Adipocyte (in vitro differentiated cells): ENCODE measurements at regions not wholly inside any gene's neighbourhood (a gene's known extent, or its start where the extent isn't known, plus 50 kb on each side); places are given as distances from the start of the nearest gene placed in this dataset.
A peak's percentile ranks its signal among the peaks of the same experiment; 100 is the strongest.
"Not testable (repeated sequence)": the region's sequence is repeated elsewhere in the genome, so short reads cannot be mapped to it uniquely, and the experiment has no call there.

ENCODE experiments used
- DNase-seq: peaks from one replicate; pipeline ENCODE4 v3.0.0-alpha.2; 2015; ENCODE audit warnings: low read depth
- H3K27me3 ChIP-seq: replicated peaks from 2 replicates; pipeline ENCODE4 v1.7.0; 2013; ENCODE audit warnings: mild to moderate bottlenecking, low read length, moderate library complexity; ENCODE audit not compliant: control insufficient read depth, insufficient read depth
- H3K36me3 ChIP-seq: 2 replicates; pipeline ENCODE4 v1.7.0; 2013; ENCODE audit warnings: low read length, mild to moderate bottlenecking, moderate library complexity; ENCODE audit not compliant: control insufficient read depth, insufficient read depth, severe bottlenecking
- H3K4me1 ChIP-seq: 2 replicates; pipeline ENCODE4 v1.7.0; 2013; ENCODE audit warnings: mild to moderate bottlenecking, low read length, moderate library complexity; ENCODE audit not compliant: control insufficient read depth, insufficient read depth
- H3K4me3 ChIP-seq: 2 replicates; pipeline ENCODE4 v1.7.0; 2013; ENCODE audit warnings: mild to moderate bottlenecking, low read length, moderate library complexity
- H3K9ac ChIP-seq: 2 replicates; pipeline ENCODE4 v1.7.0; 2013; ENCODE audit warnings: mild to moderate bottlenecking, low read length, moderate library complexity
- H3K9me3 ChIP-seq: 2 replicates; pipeline ENCODE4 v1.7.0; 2013; ENCODE audit warnings: mild to moderate bottlenecking, low read length, moderate library complexity; ENCODE audit not compliant: control insufficient read depth

DNA sequence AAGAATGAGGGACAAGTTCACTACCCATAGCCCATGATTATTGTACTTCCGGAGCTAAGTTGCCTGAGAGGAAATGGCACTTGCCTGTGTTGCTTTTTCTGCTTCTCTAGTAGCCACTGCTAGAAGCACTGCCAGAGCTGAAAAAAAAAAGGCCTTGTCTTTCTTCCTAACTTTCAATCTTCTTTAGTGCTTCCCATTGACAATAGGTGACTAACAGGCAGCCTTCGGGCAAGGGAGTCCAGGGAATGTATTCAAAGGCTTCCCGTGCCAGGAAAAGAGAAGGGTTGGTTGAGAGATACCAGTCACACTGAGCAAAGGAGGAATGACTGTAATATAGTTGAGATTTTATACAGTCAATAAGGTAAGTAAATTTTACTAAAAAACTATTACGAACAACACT lies 242.0 kb downstream of the CALCRL start:
- Histone ChIP-seq H3K9me3 (no peaks in the 10 kb centered on the region), H3K4me3 (no peak overlapping the region), H3K36me3 (no peaks in the 10 kb centered on the region), H3K9ac (no peak overlapping the region), H3K27me3 (no peaks in the 10 kb centered on the region), H3K4me1 (no peaks in the 10 kb centered on the region)
- no peak for DNase-seq

DNA sequence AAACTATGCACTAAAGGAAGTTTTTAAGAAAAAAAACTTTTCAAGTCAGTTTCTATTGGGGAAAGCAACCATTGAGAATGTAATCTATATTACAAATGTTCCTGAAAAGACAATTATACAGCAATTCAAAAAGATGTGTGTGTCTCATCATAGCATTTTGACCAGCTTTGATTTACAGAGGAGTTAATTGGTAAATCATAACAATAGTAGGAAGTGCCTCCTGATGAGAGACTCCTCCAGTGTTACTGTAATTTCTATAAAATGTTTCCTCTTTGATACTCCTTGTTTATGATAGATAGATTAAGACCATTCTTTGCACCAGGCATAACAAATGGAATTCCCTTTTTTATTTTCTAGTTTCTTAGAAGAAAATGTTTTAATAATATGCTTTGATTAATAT lies 249.9 kb downstream of the CALCRL start:
- H3K27me3 ChIP-seq, result no peaks in the 10 kb centered on the region
- no peak overlapping the region for H3K4me3 ChIP-seq
- no peak overlapping the region for H3K9ac ChIP-seq

DNA sequence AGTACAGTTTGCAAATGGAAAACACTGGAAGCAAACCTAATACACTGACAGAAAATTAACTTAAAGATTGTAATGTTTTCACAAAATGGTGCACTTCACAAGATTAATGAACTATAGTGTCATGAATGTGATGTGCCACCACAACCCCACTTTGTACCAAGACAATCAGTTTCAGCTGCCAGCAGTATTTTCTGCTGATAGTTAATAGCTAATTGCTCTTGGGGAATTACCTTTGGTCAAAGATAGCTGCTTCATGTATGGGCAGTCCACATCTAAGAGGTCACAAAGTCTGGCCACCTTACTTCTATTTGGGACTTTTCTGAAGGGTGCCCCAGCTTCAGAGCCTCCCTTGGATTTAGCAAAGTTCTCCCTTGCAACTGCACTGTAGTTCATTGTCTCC lies 254.0 kb downstream of the CALCRL start:
- Histone ChIP-seq H3K36me3 (no peaks in the 10 kb centered on the region), H3K9me3 (no peaks in the 10 kb centered on the region), H3K9ac (no peak overlapping the region), H3K4me1 (no peaks in the 10 kb centered on the region), H3K4me3 (no peak overlapping the region), H3K27me3 (no peaks in the 10 kb centered on the region)
- DNase-seq, result no peak

More for the DNA sequence above, 249.9 kb downstream of the CALCRL start:
- DNase-seq, result no peak
- Histone ChIP-seq H3K36me3 (no peaks in the 10 kb centered on the region), H3K9me3 (no peaks in the 10 kb centered on the region), H3K4me1 (no peaks in the 10 kb centered on the region)

DNA sequence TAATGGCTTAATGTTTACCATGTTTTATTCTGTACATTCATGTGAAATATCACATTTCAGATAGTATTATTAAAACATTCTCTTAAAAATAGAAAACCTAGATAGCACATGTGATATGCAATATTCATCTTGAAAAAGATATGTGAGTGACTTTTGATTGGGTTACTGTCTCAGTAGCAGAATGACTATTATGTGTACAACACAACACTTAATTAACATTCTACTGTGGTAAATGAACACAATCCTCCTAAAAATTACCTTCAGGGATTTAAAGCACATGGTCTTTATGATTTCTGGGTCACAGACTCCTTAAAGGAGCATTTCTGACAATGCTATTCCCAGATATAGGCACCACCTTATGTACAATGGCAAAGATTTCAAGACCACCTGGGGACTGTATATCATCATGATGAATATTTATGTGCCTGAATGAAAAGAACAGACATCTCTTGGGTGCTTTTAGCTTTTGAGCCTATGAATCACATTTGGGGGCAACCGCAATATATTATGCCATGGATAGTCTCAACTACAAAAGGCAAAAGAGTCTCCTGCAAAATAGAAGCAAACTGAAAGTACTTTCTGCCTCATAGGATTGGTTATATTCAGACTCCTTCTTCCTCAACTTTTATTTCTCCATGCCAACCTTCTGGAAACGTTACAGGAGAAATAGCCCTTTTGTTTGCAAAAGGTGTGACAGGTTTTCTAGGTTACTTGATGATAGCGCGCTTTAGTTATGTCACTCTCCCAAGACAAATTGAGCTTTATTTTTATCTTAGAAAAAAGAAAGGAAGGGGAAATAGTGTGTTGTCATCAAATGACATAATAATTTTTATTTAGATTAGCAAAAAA lies 259.0 kb downstream of the CALCRL start:
- Histone ChIP-seq H3K9ac (no peak overlapping the region), H3K36me3 (no peaks in the 10 kb centered on the region), H3K27me3 (no peaks in the 10 kb centered on the region), H3K9me3 (no peaks in the 10 kb centered on the region), H3K4me3 (no peak overlapping the region), H3K4me1 (no peaks in the 10 kb centered on the region)
- DNase-seq, result no peak

DNA sequence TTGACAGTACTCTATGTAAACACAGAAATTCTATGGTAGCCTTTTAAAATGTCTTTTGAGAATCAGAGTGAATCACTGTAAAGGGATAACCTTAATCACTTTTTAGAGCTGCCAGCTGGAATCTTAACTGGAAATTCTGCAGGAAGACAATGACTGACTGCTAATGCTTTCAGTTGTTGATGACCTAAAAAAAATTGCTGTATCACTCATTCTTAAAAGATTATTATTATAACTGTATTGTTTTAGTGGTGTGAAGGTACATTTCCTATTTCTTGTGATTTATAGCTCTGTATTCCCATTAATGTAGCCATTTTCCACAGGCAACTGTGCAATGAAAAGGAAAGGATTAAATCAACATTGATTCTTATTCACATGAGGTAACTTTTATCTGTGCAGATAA lies 260.5 kb downstream of the CALCRL start:
- Histone ChIP-seq H3K9ac (no peak overlapping the region), H3K36me3 (no peaks in the 10 kb centered on the region), H3K4me1 (no peaks in the 10 kb centered on the region), H3K9me3 (peaks cover 4% of the 10 kb centered on the region), H3K4me3 (no peak overlapping the region), H3K27me3 (no peaks in the 10 kb centered on the region)
- DNase-seq, result no peak

DNA sequence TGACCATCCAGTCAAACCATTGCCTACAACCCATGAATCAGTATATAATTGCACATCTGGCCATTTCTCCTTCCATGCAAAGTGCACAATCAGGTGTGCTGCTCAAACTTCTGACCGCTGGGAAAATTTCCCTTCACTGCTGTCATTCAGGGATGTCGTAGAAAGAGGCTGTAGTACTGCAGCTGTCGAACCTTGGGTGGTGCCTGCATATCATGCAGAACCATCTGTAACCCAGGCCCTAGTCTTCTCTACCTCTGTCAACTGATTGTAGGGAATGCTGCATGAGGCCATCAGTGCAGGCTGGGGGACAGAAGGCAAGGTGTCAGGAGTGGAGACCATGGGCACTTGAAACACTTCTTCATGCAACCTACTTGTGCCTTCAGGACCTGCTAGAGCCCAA lies 267.5 kb downstream of the CALCRL start:
- DNase-seq, result no peak
- H3K27me3 ChIP-seq, result no peaks in the 10 kb centered on the region
- H3K4me3 ChIP-seq, result no peak overlapping the region
- H3K9ac ChIP-seq, result no peak overlapping the region
- no peaks in the 10 kb centered on the region for H3K4me1 ChIP-seq
- H3K36me3 ChIP-seq, result no peaks in the 10 kb centered on the region
- H3K9me3 ChIP-seq, result peaks cover 7% of the 10 kb centered on the region

DNA sequence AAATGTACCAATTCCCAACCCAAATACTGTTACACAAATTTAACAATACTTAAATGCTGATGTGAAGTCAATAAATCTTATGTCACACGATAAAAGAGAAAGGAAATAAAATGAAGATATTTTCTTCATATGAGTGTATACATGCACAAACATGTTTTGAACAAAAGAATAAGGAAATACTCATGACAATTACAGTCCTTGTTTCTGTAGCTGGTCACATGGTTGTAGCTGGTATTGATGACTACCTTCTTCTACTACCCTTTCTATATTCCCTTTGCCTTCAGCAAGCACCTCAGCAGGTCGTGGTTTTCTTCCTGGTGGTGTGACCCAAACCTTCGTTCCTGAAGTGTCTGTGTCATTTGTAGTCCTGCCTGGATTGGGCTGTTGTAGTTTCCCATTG lies 269.2 kb downstream of the CALCRL start:
- H3K4me3 ChIP-seq, DNase-seq, H3K36me3 ChIP-seq, H3K9me3 ChIP-seq, H3K27me3 ChIP-seq, H3K9ac ChIP-seq, H3K4me1 ChIP-seq: not testable (repeated sequence)

DNA sequence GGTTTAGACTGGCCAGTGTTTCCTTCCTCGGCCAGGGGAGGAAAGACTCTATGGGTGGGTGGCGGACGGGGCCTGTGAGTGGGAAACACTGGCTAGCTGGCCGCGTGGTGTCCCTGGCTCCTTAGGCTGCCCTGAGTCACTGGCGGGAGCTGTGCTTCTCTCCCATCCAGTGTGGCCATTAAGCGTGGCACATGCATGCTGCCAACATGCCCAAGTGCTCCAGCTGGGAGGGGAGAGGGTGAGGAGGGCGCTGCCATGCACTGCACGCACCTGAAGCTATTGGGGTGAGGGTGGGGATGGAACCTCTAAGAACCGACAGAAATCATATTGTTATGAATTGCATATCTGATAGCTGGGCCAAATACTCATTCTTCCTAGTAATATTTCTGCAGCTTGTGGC lies 270.8 kb downstream of the CALCRL start:
- H3K9ac ChIP-seq, result no peak overlapping the region
- no peaks in the 10 kb centered on the region for H3K36me3 ChIP-seq
- no peak overlapping the region for H3K4me3 ChIP-seq
- no peak for DNase-seq
- peaks cover 3% of the 10 kb centered on the region for H3K9me3 ChIP-seq
- H3K27me3 ChIP-seq, result no peaks in the 10 kb centered on the region
- H3K4me1 ChIP-seq, result no peaks in the 10 kb centered on the region

DNA sequence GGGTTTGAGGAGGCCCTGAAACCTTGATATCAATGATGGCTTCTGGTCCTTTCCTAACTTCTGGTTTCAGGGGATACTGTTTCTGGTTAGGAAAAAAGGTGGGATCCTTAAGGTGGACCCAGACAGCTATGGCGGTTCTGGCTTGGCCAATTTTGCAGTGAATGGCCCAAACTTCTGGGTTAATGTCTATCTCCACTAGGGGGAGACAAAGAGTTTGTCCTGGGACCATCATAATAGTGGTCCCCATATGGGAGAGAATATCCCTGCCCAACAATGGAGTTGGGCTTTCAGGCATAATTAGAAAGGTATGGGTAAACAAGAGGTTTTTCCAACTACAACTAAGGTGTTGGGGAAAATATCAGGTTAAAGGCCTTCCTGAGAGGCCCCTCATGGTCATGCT lies 273.5 kb downstream of the CALCRL start:
- Histone ChIP-seq H3K9ac (no peak overlapping the region), H3K9me3 (no peaks in the 10 kb centered on the region), H3K4me3 (no peak overlapping the region), H3K4me1 (no peaks in the 10 kb centered on the region), H3K27me3 (no peaks in the 10 kb centered on the region), H3K36me3 (no peaks in the 10 kb centered on the region)
- peak; percentile 7 for DNase-seq

DNA sequence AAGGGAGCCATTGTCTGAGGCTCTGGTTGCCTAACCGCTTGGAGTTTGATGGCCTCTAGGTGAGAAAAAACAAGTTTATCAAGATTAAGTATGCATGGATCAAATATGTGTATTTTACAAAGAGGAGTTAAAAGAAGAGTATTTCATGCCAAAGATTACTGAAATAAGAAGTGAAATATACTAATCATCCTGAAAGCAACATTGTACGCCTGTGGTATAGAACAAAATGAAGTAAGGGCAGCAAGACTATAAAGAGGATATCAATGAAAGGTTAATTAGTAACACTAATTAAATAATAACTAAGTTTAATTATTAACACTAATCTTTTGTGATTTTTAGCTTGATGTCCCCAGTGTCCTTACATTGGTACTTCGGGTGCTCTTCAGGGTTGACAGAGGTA lies 276.7 kb downstream of the CALCRL start:
- no peak overlapping the region for H3K9ac ChIP-seq
- no peak for DNase-seq
- H3K4me3 ChIP-seq, result no peak overlapping the region
- no peaks in the 10 kb centered on the region for H3K36me3 ChIP-seq
- no peaks in the 10 kb centered on the region for H3K9me3 ChIP-seq
- H3K27me3 ChIP-seq, result no peaks in the 10 kb centered on the region
- no peaks in the 10 kb centered on the region for H3K4me1 ChIP-seq

DNA sequence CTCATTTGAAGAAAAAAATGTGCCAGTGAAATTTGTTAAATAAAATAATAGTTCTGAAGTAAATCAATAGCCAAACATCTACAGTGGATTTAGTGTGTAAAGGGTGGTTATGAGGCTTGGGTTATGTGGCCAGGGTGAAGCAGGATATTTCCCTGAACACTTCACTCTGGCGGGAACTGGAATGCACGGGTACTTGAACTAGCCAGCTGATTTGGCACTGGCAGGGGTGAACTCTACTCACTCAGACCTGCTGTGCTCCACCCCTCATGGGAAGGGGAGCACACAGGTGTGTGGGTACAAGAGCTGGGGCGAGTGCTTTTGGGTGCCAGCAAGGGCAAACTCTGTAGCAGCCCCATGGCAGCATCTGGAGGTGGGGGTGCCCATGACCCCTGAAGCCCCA lies 278.2 kb downstream of the CALCRL start:
- Histone ChIP-seq H3K27me3 (no peaks in the 10 kb centered on the region), H3K4me3 (no peak overlapping the region), H3K4me1 (no peaks in the 10 kb centered on the region), H3K9me3 (no peaks in the 10 kb centered on the region), H3K36me3 (no peaks in the 10 kb centered on the region), H3K9ac (no peak overlapping the region)
- no peak for DNase-seq
